ENCODE measurements at regions not wholly inside any gene's neighbourhood (a gene's known extent, or its start where the extent isn't known, plus 50 kb on each side); places are given as distances from the start of the nearest gene placed in this dataset.

DNA sequence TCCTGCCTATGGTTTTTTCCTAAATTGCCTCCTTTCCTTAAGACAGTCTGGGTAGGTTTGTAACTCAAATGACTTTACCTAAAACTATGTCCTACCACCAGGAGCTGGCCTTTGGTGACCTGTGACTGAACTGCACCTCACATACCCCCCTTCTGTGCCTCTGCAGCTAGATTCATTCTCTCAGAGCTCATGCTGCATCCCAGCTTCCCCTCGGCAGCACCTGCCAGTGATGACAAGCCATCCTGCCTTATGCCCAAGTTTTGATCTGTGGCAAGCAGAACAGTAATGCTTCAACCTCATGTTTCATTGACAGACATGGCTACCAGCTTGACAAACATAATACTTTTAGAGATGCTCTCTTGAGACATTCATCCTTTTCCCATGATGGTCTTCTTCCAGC lies 141.9 kb downstream of the TSEN15 start:
- TF ChIP-seq POLR2AphosphoS5 (IDR thresholded peaks at IDR 0.05) = no peak
- TF ChIP-seq CTCF (IDR thresholded peaks at IDR 0.05; ENCODE audit: poor library complexity, severe bottlenecking) = no peak
- TF ChIP-seq EP300 (conservative IDR thresholded peaks at IDR 0.05; ENCODE audit: poor library complexity, severe bottlenecking) = no peak
- no peak for TF ChIP-seq EZH2 (IDR thresholded peaks at IDR 0.05; ENCODE audit: borderline replicate concordance, insufficient read depth, low read length, poor library complexity, severe bottlenecking)
- TF ChIP-seq MXI1 (conservative IDR thresholded peaks at IDR 0.05; ENCODE audit: poor library complexity, severe bottlenecking) = no peak
- TF ChIP-seq REST (IDR thresholded peaks at IDR 0.05; ENCODE audit: borderline replicate concordance) = no peak
- TF ChIP-seq RAD21 (conservative IDR thresholded peaks at IDR 0.05) = no peak
- TF ChIP-seq SMC3 (conservative IDR thresholded peaks at IDR 0.05; ENCODE audit: poor library complexity) = no peak
- TF ChIP-seq TAF1 (IDR thresholded peaks at IDR 0.05; ENCODE audit: low read depth) = no peak

Measured in neural cell (in vitro differentiated cells).